AG04450 (cell line): ENCODE measurements at regions not wholly inside any gene's neighbourhood (a gene's known extent, or its start where the extent isn't known, plus 50 kb on each side); places are given as distances from the start of the nearest gene placed in this dataset.

Experiments
- CTCF ChIA-PET: fragments of 300-600, 350-600 bp; formaldehyde crosslinking; extraction: SDS; loops from one replicate; lab custom pipeline; 2022; ENCODE audit warnings: antibody characterized with exemption, inconsistent platforms; lab: Charles Lee
- POLR2A ChIA-PET: fragments of 350-600 bp; formaldehyde crosslinking; extraction: SDS; loops from one replicate; lab custom pipeline; 2021; ENCODE audit warnings: antibody characterized with exemption, inconsistent platforms; lab: Yijun Ruan, JAX
- DNase-seq: peaks from one replicate; pipeline ENCODE4 v3.0.0-alpha.2; 2011; ENCODE audit warnings: low read depth, low spot score
- H3K27ac ChIP-seq: one replicate; pipeline ENCODE4 v1.5.1; 2012; ENCODE audit warnings: low read depth, low read length, control low read depth
- H3K27me3 ChIP-seq: one replicate; pipeline ENCODE4 v1.6.0; 2012; ENCODE audit warnings: low read length; ENCODE audit not compliant: control insufficient read depth, insufficient read depth
- H3K4me3 ChIP-seq: 2 replicates; pipeline ENCODE4 v1.5.1; 2011; ENCODE audit warnings: mild to moderate bottlenecking, low read depth, low read length, control low read depth
- H3K9me3 ChIP-seq: 2 replicates; pipeline ENCODE4 v1.5.1; 2012; ENCODE audit warnings: low read length; ENCODE audit not compliant: control insufficient read depth, insufficient read depth
- CTCF ChIP-seq: IDR thresholded peaks from 2 replicates; pipeline ENCODE4 v1.5.1; 2011; ENCODE audit warnings: low read depth, low read length, control low read depth, inconsistent platforms

- CTCF ChIA-PET = no interaction called here
- DNase-seq = no peak
- no peak for TF ChIP-seq CTCF
- POLR2A ChIA-PET = no interaction called here
- H3K27me3 ChIP-seq = no peaks in the 10 kb centered on the region
- H3K4me3 ChIP-seq = no peak overlapping the region
- H3K9me3 ChIP-seq = no peaks in the 10 kb centered on the region; the same call in 1 of the 2 replicates
- no peak overlapping the region for H3K27ac ChIP-seq
Observed at GRCh38 chr2:104904889-104905288, 51.0 kb downstream of the POU3F3 start.

DNA sequence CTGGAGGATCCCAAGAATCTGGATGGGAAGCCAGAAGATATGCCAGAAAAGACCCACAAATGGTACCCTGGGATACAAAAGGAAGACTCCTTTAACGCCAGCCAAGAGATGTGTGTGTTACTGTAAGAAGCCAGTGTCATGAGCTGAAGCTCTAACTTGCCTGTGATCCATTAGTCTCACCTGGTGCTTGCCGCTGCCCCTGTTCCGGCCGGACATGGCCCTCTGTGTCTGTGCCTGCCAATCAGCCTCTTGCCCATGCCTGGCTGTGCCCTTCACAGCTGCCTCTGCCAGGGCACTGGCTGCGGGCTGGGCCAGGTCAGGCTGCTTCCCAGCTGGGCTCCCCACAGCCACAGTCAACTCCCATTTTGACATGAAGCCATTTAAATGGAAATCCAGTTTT is 55.4 kb downstream of the POU3F3 start:
- POLR2A ChIA-PET = no interaction called here
- DNase-seq = no peak
- CTCF ChIA-PET = no interaction called here
- TF ChIP-seq CTCF = no peak
- no peaks in the 10 kb centered on the region; the same call in 1 of the 2 replicates for H3K9me3 ChIP-seq
- no peak overlapping the region for H3K4me3 ChIP-seq
- no peaks in the 10 kb centered on the region for H3K27me3 ChIP-seq
- H3K27ac ChIP-seq = no peak overlapping the region

DNA sequence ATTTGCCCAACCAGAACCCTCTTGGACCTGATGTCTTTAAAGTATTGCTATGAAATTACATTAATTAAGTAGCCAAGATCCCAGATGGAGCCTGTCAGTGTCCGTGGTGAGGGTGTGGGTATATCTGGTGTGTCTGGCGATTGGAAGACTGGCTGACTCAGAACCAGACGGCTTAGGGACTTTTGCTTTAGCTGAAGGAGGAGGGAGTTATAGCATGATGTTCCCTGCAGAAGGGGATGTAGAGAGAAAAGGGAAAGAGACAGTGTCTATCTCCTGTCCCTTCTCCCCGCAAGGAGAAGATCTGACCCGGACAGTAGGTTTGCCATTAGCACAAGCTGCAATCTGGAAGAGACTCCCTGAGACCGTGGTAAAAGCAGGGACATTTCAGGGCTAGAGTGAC is 60.6 kb downstream of the POU3F3 start:
- H3K9me3 ChIP-seq = no peaks in the 10 kb centered on the region; the same call in 1 of the 2 replicates
- ChIA-PET CTCF (no interaction called here), POLR2A (no interaction called here)
- no peak for DNase-seq
- H3K27ac ChIP-seq = no peak overlapping the region
- no peak overlapping the region for H3K4me3 ChIP-seq
- no peaks in the 10 kb centered on the region for H3K27me3 ChIP-seq
- TF ChIP-seq CTCF = no peak

DNA sequence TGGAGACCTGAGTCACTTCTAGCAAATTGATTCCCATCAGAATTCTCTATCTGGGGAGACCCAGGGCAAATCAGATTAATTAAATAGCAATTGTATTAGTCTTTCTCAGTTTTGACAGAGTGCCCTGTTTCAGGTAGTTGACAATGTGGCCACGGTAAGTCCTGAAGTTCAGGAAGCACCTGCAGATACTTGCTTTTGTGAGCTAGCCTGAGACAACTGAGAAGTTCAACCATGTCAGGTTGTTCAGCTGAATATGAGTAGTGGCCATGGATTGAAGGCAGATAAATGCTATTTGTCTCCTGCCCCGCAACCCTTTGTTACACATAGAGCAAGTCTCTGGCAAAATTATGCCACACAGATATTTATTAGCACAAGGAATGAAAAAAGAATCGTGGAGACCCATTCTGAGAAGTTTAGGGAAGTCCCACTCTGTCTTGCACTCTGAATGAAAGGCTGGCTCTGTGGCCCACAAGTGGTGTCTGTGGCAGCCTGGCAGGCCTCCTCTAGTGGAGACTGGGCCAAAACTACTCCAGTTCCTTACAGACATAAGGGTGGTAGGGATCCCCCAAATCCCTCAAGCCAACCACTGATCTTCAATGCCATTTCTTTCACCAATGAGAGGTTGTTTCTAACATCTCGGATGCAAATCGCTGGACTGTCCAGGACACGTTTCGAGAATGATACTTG is 61.3 kb downstream of the POU3F3 start:
- no peak for DNase-seq
- Histone ChIP-seq H3K9me3 (no peaks in the 10 kb centered on the region), H3K27me3 (no peaks in the 10 kb centered on the region), H3K4me3 (no peak overlapping the region), H3K27ac (no peak overlapping the region)
- no peak for TF ChIP-seq CTCF
- ChIA-PET POLR2A (no interaction called here), CTCF (interaction anchor here (0.5 kb wide), 1 partner anchor 66 kb away, joined by 4 read pairs; no protein-coding TSS in a partner anchor)

DNA sequence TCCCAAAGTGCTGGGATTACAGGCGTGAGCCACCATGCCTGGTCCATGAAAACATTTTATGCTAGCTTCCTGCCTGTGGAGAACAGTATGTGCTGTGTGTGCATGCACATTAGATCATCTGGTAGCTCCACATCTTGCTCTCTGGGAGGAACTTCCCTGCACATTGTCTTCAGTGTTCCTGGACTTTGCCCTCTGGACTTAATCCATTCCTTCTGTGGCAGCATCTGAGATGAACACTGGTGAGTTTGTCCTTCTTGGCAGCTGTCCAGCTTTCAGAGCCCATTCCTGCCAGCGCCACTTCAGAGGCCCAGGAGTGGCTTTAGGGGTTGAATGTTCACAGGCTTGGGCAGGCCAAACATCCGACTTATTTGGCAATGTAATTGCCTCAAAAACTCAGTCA is 65.2 kb downstream of the POU3F3 start:
- H3K27ac ChIP-seq = no peak overlapping the region
- no peak for TF ChIP-seq CTCF
- H3K4me3 ChIP-seq = no peak overlapping the region
- no peaks in the 10 kb centered on the region for H3K27me3 ChIP-seq
- ChIA-PET CTCF (no interaction called here), POLR2A (no interaction called here)
- no peaks in the 10 kb centered on the region for H3K9me3 ChIP-seq
- DNase-seq = no peak
